ENCODE measurements at regions not wholly inside any gene's neighbourhood (a gene's known extent, or its start where the extent isn't known, plus 50 kb on each side); places are given as distances from the start of the nearest gene placed in this dataset.

- Histone ChIP-seq H3K27ac (no peak overlapping the region), H3K27me3 (no peaks in the 10 kb centered on the region), H3K4me3 (no peak overlapping the region), H3K4me1 (no peaks in the 10 kb centered on the region), H3K9me3 (peaks cover 0 to 8% (median 0%) of the 10 kb centered on the region in 12 donors), H3K36me3 (no peaks in the 10 kb centered on the region)
- intact Hi-C loops (cut with DNase I): no loop called here
- WGBS, 4 donors: 68 to 82% (median 74%) methylated on average over 2 of the region's 2 CpGs
- ATAC-seq (no peak), DNase-seq (no peak)
- no peak for TF ChIP-seq POLR2A (IDR thresholded peaks at IDR 0.05)
- no peak for TF ChIP-seq CTCF (IDR thresholded peaks at IDR 0.05)
Measured at GRCh38 chr3:80351201-80351600, 583.4 kb upstream of the ROBO1 start.

GRCh38 chr3:80350771-80351170, 583.0 kb upstream of the ROBO1 start:
- TF ChIP-seq POLR2A (IDR thresholded peaks at IDR 0.05): no peak
- no peak for TF ChIP-seq CTCF (IDR thresholded peaks at IDR 0.05)
- DNase-seq (no peak), ATAC-seq (no peak)
- Histone ChIP-seq H3K4me3 (no peak overlapping the region), H3K4me1 (no peaks in the 10 kb centered on the region), H3K27ac (no peak overlapping the region), H3K36me3 (no peaks in the 10 kb centered on the region), H3K27me3 (no peaks in the 10 kb centered on the region), H3K9me3 (peaks cover 0 to 8% (median 0%) of the 10 kb centered on the region in 12 donors)
- intact Hi-C loops (cut with DNase I): no loop called here
- WGBS, 4 donors: 52 to 75% (median 62%) methylated on average over 4 of the region's 4 CpGs

- TF ChIP-seq CTCF (IDR thresholded peaks at IDR 0.05) (no peak), POLR2A (IDR thresholded peaks at IDR 0.05) (no peak)
- Histone ChIP-seq H3K27me3 (no peaks in the 10 kb centered on the region), H3K27ac (no peak overlapping the region), H3K9me3 (no peaks in the 10 kb centered on the region), H3K36me3 (no peaks in the 10 kb centered on the region), H3K4me3 (no peak overlapping the region), H3K4me1 (no peaks in the 10 kb centered on the region)
- DNase-seq: no peak
- ATAC-seq: peak in 1 of 4 donors; percentile 27
- intact Hi-C loops (cut with DNase I): no loop called here
- 66 to 72% (median 69%) methylated on average over 3 to 4 of the region's 4 CpGs for WGBS, 4 donors
Measured at GRCh38 chr3:80338366-80338765, 570.6 kb upstream of the ROBO1 start.

GRCh38 chr3:80334534-80334933, 566.7 kb upstream of the ROBO1 start:
- Histone ChIP-seq H3K4me3 (no peak overlapping the region), H3K36me3 (no peaks in the 10 kb centered on the region), H3K27ac (no peak overlapping the region), H3K27me3 (no peaks in the 10 kb centered on the region), H3K4me1 (no peaks in the 10 kb centered on the region), H3K9me3 (no peaks in the 10 kb centered on the region)
- TF ChIP-seq CTCF (IDR thresholded peaks at IDR 0.05) (no peak), POLR2A (IDR thresholded peaks at IDR 0.05) (no peak)
- intact Hi-C loops (cut with DNase I): no loop called here
- no peak for ATAC-seq
- DNase-seq: no peak
- WGBS, 4 donors: 83 to 90% (median 85%) methylated on average over 2 of the region's 2 CpGs

Measured in heart left ventricle (tissue), 16 donors.